Activated B cell treated with CpG ODN at 0.5 μM for 24 hours (primary cell): ENCODE measurements at regions not wholly inside any gene's neighbourhood (a gene's known extent, or its start where the extent isn't known, plus 50 kb on each side); places are given as distances from the start of the nearest gene placed in this dataset.

Experiments
- ATAC-seq: fragments of 200-7000 bp; cut with Tn5 transposase; one replicate; pipeline ENCODE4 v1.10.0; 2021; ENCODE audit warnings: low read depth, mild to moderate bottlenecking, moderate library complexity
- CTCF ChIA-PET: fragments of 350-600 bp; sonication (Branson Sonifier 250); formaldehyde crosslinking; loops from one replicate; lab custom pipeline; 2021; ENCODE audit warnings: antibody characterized with exemption; lab: Charles Lee
- POLR2A ChIA-PET: fragments of 350-600 bp; sonication (Branson Sonifier 250); formaldehyde crosslinking; loops from one replicate; lab custom pipeline; 2021; ENCODE audit warnings: antibody characterized with exemption; lab: Charles Lee
- DNase-seq: peaks from one replicate; pipeline ENCODE4 v3.0.0; 2022
- H3K27ac Mint-ChIP-seq: one replicate; pipeline ENCODE4 v1.8.0; 2020; ENCODE audit warnings: mixed read lengths
- H3K27me3 Mint-ChIP-seq: one replicate; pipeline ENCODE4 v1.8.0; 2021; ENCODE audit warnings: mixed read lengths
- H3K36me3 Mint-ChIP-seq: one replicate; pipeline ENCODE4 v1.8.0; 2021; ENCODE audit warnings: low read depth, mixed read lengths
- H3K4me1 Mint-ChIP-seq: one replicate; pipeline ENCODE4 v1.8.0; 2021; ENCODE audit warnings: mixed read lengths
- H3K4me3 Mint-ChIP-seq: one replicate; pipeline ENCODE4 v1.8.0; 2020; ENCODE audit warnings: mild to moderate bottlenecking, mixed read lengths
- H3K9me3 Mint-ChIP-seq: one replicate; pipeline ENCODE4 v1.8.0; 2020; ENCODE audit warnings: mixed read lengths
- CTCF ChIP-seq: fragments of 200-600 bp; IDR thresholded peaks from one replicate; pipeline ENCODE4 v1.8.0; 2022; ENCODE audit warnings: antibody characterized with exemption, mild to moderate bottlenecking
- intact Hi-C: fragments of 100-400 bp; cut with micrococcal nuclease; formaldehyde crosslinking; loops from one replicate; pipeline ENCODE4 v1.15.1; 2024

- Mint-ChIP-seq H3K4me3 (no peak overlapping the region), H3K27me3 (no peaks in the 10 kb centered on the region), H3K9me3 (peaks cover 4% of the 10 kb centered on the region), H3K27ac (no peak overlapping the region), H3K36me3 (no peaks in the 10 kb centered on the region), H3K4me1 (no peaks in the 10 kb centered on the region)
- POLR2A ChIA-PET: no interaction called here
- ATAC-seq (no peak), DNase-seq (no peak)
- TF ChIP-seq CTCF: no peak
- CTCF ChIA-PET: no interaction called here
- intact Hi-C loops: no loop called here
These were observed 1103.0 kb downstream of the EFNB2 start for GRCh38 chr13:105432438-105432837.

GRCh38 chr13:105428811-105429210 is 1106.7 kb downstream of the EFNB2 start:
- DNase-seq (no peak), ATAC-seq (no peak)
- no peaks in the 10 kb centered on the region for H3K36me3 Mint-ChIP-seq
- H3K27ac Mint-ChIP-seq: no peak overlapping the region
- no peak for TF ChIP-seq CTCF
- POLR2A ChIA-PET: no interaction called here
- no peak overlapping the region for H3K4me3 Mint-ChIP-seq
- CTCF ChIA-PET: no interaction called here
- no peaks in the 10 kb centered on the region for H3K27me3 Mint-ChIP-seq
- H3K9me3 Mint-ChIP-seq: no peaks in the 10 kb centered on the region
- no peaks in the 10 kb centered on the region for H3K4me1 Mint-ChIP-seq
- intact Hi-C loops: no loop called here

GRCh38 chr13:105426441-105426840 is 1109.0 kb downstream of the EFNB2 start:
- no peak for TF ChIP-seq CTCF
- H3K9me3 Mint-ChIP-seq: peaks cover 2% of the 10 kb centered on the region

GRCh38 chr13:105414639-105415038 is 1120.8 kb downstream of the EFNB2 start:
- no peak for DNase-seq
- CTCF ChIA-PET: no interaction called here
- peaks cover 4% of the 10 kb centered on the region for H3K9me3 Mint-ChIP-seq
- no peak for ATAC-seq
- H3K27ac Mint-ChIP-seq: no peak overlapping the region
- intact Hi-C loops: loop anchor here (5.0 kb wide), 1 partner anchor 1123 kb away; the partner anchor contains the start of gene EFNB2
- H3K4me1 Mint-ChIP-seq: no peaks in the 10 kb centered on the region
- H3K36me3 Mint-ChIP-seq: no peaks in the 10 kb centered on the region
- H3K27me3 Mint-ChIP-seq: no peaks in the 10 kb centered on the region
- no peak for TF ChIP-seq CTCF
- POLR2A ChIA-PET: no interaction called here
- H3K4me3 Mint-ChIP-seq: no peak overlapping the region

More at GRCh38 chr13:105426441-105426840, 1109.0 kb downstream of the EFNB2 start:
- H3K4me1 Mint-ChIP-seq: no peaks in the 10 kb centered on the region
- no peak overlapping the region for H3K27ac Mint-ChIP-seq
- H3K36me3 Mint-ChIP-seq: no peaks in the 10 kb centered on the region
- H3K4me3 Mint-ChIP-seq: no peak overlapping the region
- CTCF ChIA-PET: interaction anchor here (0.7 kb wide), 1 partner anchor 11 kb away, joined by 3 read pairs; no protein-coding TSS in a partner anchor
- ATAC-seq (no peak), DNase-seq (no peak)
- intact Hi-C loops: no loop called here
- no peaks in the 10 kb centered on the region for H3K27me3 Mint-ChIP-seq
- POLR2A ChIA-PET: no interaction called here

- H3K4me1 Mint-ChIP-seq: no peaks in the 10 kb centered on the region
- ATAC-seq (no peak), DNase-seq (no peak)
- TF ChIP-seq CTCF: no peak
- no peaks in the 10 kb centered on the region for H3K27me3 Mint-ChIP-seq
- CTCF ChIA-PET: no interaction called here
- intact Hi-C loops: loop anchor here (5.0 kb wide), 1 partner anchor 1125 kb away; the partner anchor contains the start of gene EFNB2
- no peak overlapping the region for H3K27ac Mint-ChIP-seq
- POLR2A ChIA-PET: no interaction called here
- no peaks in the 10 kb centered on the region for H3K36me3 Mint-ChIP-seq
- no peak overlapping the region for H3K4me3 Mint-ChIP-seq
- H3K9me3 Mint-ChIP-seq: peaks cover 4% of the 10 kb centered on the region
These were observed 1123.3 kb downstream of the EFNB2 start for GRCh38 chr13:105412171-105412570.
